Left hindlimb (tissue), 1 donor: ENCODE measurements at regions not wholly inside any gene's neighbourhood (a gene's known extent, or its start where the extent isn't known, plus 50 kb on each side); places are given as distances from the start of the nearest gene placed in this dataset.
"Not testable (repeated sequence)": the region's sequence is repeated elsewhere in the genome, so short reads cannot be mapped to it uniquely, and the experiment has no call there.

Experiments used
- DNase-seq: peaks from one replicate; pipeline ENCODE4 v3.0.0-alpha.2; 2018

DNA sequence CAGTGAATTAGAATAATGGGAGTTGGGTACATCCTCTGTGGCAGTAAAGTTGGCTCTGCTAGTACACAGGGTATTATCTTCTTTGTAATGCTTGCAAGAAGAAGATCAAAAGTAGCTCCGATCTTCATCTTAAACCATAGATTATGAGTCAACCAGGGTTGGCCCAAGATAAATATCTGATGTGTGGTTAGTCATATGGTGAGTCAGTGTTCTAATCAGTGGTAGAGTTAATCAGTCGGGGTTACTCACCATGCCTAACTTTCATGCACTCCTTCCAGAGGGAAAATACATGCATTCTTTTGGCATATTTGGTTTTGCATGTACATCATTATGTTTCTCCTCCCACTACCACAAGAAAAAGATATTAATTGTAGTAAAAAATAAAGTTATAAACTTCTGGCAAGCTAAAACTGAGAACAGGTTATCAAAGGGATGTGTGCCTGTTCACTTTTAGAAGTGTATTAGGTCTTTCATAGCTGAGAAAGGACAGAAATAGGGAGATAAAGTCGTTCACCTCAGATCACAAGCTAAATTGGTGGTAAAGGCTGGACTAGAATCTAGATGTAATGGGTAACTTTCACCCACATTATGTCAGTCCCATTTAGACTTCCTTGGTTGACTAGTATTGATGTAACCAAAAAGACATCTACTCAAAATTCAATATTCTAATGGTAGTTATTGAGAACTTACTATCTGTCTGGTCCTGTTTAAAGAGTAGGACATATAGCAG is 684.4 kb downstream of the IRS1 start:
- no peak for DNase-seq

DNA sequence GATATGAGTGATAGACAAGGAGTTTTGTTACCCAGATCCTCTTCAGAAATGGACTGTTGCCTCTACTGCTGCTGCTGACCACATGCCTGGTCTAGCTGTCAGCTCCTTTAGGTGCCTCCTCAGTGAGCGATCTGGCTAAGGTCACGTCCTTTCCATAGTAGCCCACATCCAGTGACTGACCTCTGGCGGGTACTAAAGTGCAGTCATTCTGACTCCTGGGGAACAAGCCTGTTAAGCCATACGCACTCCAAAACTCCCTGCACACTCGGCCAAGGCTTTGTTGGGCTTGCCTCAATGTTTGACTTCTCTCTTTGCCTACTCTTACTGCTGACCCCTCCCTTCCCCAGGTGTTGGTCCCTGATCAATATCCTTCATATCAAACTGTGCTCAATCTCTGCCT is 685.2 kb downstream of the IRS1 start:
- DNase-seq: no peak

DNA sequence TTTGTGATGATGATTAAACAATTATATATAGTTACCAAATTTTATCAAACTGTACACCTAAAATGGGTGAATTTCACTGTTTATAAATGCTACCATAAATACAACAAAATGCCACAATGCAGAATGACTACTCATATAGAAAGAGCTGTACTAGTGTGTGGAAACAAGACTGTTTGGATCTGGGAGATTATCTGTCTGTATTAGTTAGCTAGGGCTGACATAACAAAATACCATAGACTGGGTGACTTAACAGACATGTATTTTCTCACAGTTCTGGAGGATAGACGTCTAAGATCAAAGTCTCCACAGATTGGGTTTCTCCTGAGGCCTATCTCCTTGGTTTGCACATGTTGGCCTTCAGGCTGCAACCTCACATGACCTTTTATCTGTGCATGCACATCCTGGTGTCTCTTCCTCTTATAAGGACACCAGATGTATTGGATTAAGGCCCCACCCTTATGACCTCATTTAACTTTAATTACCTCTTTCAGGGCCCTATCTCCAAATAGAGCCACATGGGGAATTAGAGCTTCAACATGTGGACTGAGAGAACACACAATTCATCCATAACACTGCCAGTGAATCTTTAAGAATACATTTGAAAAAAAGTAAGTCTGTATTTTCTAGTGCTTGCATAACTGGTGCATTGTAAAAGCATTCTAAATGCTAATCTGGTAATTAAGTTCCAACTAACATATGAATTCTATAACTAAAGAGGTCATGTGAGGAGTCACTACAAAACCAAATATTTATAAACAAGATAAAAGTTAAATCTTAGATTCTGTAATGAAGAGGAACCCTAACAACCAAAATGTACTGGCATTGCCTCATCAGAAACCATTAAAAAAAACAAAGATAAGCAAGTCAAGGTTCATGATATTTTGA is 699.6 kb downstream of the NYAP2 start:
- DNase-seq: no peak

DNA sequence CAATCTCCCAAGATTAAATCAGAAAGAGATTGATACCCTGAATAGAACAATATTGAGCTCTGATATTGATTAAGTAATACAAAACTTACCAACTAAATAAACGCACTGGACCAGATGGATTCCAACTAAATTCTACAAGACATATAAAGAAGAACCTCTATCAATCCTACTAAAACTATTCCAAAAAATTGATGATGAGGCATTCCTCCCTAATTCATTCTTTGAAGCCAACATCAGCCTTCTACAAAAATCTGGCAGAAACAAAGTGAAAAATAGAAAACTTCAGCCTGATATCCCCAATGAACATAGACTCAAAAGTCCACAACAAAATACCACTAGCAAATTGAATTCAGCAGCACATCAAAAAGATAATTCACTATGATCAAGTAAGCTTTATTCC is 695.5 kb downstream of the NYAP2 start:
- no peak for DNase-seq

DNA sequence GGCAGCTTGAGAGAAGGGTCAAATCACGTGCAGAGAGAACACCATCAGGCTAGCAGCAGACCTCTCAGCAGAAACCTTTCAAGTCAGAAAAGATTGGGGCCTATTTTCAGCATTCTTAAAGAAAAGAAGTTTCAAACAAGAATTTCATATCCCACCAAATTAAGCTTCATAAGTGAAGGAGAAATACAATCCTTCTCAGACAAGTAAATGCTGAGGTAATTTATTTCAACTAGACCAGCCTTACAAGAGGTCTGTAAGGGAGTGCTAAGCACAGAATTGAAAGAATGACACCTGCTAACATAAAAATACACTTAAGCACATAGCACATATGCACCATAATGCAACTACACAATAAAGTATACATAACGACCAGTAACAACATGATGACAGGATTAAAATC is 693.9 kb downstream of the NYAP2 start:
- no peak for DNase-seq

DNA sequence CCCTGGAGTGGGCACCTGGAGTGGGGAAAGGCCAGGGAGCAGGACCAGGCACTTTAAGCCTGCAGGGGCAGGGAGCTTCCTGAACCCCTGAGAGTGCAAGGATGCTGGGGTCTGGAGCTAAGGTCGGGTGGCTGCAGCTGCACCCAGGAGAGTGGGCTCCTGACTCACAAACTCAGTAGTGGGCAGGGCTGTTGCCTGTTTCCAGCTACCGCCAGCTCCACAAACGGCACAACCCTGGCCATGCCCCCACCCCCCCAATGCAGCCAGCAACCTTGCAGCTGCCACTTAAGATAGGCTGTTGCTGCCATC is 688.8 kb downstream of the NYAP2 start:
- DNase-seq: no peak

DNA sequence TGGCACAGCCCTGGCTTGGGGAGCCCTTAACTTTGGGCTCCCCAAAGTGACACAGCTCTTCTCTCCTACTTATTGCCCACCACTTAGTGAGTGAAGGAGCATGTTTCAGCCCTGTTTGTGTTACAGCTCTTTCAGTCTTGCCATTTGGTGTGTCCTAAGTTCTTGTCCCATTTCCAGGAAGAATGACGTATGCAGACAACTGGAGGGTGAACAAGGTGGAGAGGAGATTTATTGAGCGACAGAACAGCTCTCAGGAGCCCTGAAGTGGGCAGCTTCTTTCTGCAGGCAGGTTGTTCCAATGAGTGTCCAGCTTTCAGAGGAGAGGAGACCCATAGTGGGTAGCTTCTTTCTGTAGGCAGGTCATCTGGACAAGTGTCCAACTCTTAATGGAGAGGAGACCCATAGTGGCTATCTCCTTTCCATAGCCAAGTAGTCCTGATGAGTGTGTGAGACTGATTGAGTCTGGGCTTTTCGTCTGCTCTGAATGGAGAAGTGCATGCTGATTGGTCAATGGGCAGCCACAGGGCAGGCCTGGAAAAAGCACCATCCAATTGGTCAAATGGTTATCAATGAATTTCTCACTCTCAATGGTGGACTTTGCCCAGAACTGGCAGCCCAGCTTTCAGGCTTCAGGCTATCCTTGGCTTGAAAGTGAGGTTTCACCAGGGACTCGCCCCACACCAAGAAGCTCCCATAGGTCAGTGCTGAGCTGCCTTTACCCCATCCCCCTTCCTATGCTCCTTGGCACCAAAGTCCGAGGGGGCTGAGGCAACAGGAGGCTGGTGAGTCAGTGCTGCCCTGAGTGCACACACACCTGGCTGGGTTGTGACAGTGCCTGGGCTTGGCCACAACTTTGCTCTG is 688.2 kb downstream of the NYAP2 start:
- no peak for DNase-seq

DNA sequence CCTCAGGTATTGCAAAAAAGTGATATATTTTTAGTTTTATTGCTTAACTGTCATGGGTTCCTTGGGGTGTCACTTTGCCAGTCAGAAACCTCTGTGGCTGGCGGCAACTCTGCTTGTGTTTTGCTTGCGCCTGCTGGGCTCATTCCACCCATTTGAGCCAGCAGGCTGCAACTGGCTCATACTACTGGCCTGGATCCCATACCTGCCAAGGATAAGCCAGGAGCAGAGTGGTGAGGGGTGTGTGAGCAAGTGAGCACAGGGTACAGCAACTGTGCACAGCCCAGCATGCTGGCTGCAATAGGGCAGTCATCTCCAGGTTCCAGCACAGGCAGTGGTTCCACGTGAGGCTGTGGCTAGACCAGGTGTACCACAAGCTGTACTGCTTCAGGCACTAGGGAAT is 687.5 kb downstream of the NYAP2 start:
- DNase-seq: no peak

DNA sequence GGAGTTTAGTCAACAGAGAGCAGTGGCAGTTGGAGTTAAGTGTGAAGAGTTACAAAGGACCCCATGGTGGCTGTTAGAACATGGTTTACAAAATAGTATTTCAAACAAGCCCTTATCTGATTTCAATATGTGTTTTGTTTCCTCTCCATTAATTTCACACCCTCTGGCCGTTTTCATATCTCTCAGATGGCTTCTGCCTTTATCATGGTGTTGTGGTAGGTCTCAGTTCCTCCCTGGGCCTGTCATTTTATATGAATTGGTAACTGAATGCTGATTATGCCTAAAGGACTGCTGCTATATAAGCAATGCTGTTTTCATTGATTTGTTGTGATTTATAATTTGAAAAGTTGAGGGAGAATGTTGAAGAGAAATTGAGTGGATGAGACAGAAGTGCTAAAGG is 686.7 kb downstream of the NYAP2 start:
- no peak for DNase-seq

DNA sequence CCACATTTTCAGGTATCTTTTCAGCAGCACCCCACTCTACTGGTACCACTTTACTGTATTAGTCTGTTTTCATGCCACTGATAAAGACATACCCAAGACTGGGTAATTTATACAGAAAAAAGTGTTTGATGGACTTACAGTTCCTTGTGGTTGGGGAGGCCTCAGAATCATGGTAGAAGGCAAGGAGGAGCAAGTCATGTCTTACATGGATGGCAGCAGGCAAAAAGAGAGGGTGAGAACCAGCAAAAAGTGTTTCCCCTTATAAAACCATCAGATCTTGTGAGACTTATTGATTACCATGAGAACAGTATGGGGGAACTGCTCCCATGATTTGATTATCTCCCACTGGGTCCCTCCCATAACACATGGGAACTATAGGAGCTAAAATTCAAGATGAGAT is 685.9 kb downstream of the NYAP2 start:
- not testable (repeated sequence) for DNase-seq

DNA sequence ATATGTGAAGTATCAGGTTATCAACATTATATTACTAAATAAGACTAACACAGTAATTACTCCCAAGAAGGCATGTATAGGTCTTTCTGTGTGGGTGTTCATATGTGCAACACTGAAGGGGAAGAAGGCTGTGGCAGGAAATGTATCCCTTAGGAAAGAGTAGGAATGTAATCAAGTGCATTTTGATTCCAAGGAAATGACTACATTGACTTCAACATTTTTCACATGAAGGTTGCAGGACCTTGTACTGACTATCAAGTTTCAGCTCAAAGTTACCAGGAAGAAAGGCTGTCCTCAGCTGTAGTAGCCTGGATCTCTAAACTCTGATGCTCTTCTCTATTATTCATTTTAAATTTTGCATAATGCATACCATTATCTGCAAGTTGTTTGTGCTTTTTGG is 680.8 kb downstream of the NYAP2 start:
- no peak for DNase-seq

DNA sequence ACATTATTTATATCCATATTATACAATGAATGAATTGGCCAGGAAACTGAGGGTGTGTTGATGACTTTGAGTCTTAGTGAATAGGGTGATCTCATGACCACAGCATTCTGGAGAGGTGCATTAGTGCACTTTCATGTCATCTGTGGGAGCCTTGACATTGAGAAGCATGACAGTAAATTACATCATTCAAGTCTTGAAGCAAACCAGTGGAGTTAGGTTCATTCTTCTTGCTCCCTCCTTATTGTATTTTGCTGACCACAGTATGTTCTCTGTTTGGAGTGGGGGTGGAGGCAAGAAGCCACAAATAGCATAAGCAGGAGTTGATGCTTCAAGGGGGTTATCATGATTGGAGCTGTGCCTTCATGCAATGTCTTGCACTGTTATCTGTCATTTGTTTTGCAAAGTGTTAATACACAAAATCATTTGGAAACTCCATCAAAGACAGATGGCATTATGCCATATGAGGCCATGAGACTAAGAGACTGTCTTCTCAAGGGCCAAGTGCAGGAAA is 680.2 kb downstream of the NYAP2 start:
- DNase-seq: peak; percentile 24

DNA sequence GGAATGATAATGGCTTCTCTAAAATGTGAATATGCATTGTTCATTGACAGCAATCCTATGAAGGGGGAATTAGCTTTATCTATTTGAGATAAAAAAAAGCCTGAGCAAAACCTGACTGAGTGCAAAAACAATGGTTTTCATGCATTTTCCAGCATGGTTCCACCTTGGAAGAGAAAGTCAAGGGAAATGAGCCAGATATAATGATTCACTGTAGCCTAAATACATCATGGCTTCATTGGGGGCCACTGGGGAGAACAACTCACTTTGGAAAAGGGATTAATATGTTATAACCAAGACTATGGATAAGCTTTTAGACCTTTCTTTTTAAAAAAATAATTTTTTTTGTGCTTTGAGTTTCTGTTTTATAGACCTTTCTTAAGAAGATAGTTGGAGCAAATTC is 679.7 kb downstream of the NYAP2 start:
- no peak for DNase-seq

DNA sequence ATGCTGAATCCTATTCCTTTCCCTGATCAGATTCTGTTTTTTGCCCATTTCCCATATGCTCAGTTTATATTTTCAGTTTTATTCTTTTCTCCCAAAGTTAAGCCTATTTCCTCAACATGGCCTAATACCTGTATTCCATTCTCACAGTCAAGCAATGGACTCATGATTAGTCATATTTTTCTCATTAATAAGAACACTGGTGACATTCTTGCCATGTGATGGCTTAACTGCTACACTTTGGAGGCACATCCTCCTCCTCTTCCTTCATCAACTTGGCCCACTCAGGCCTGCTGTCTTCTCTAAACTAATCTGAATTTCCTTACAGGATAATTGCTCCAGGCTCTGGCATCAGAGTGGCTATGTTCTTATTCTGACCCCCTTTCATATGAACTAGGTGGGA is 679.2 kb downstream of the NYAP2 start:
- DNase-seq: no peak

DNA sequence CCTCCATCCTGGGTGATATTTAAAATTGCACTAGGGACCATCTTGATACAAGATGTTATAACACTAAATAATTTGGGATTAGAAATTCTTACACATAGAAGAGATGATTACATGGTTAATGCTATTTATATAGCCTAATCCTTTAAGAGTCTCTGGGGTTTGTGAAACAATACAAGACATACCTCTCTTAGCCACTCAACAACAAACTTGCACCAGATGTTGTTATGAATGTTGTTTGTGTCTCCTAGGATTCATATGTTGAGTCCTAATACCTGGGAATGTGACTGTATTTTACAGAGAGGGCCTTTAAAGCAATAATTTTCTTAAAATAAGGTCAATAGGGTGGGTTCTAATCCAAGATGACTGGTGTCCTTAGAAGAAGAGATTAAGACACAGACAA is 678.3 kb downstream of the NYAP2 start:
- no peak for DNase-seq

DNA sequence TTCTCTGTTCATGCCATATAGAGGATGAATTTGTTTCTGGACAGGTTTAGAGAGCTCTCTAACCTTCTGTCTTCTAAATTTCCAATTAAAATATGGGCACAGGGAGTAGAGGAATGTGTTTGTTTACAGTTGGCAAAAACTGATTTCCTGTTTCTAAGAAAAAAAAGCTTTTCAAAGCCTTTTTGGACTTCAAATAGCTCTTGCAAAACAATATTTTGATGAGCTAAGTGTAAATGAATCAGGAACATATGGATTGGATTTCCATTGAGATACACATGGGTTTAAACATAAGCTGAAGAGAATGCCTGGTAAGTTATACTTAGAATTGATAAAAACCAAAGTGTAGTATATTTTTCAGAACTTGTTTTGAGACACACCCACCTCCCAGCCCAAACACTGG is 677.5 kb downstream of the NYAP2 start:
- DNase-seq: no peak

DNA sequence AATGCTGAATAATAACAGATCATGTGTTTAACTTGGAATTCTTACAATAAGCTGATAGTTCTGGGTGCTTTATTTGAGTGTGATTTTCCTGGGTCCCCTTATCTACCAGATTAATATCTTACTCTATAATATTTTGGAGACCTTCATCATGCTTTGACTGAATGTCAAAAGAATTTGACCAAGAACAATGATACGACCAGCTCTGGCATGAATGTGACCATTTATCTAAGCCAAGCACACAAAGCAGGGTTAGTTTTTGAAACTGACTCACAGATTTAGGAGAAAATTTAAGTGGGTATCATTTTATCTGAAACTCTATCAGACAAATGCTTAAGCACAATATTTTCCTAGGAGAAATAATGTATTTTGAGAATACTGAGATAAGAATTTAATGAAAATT is 677.0 kb downstream of the NYAP2 start:
- no peak for DNase-seq

DNA sequence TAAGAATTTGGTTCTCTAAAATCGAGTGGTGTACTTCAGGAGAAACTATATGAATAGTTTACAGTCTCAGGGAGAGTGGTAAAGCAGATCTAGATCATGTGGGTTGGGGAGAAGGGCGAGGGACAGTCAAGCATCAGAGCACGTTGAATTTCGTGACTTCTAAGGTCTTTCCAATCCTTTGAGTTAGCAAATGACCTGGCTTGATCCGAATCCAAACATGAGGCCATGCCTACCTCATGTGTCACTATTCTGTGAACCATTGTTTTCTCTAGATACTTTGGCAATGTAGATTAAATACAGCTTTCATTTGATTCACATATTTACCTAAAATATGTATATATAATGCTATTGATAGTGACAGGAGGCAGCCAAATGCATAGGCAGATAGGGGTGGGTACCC is 674.9 kb downstream of the NYAP2 start:
- DNase-seq: no peak

DNA sequence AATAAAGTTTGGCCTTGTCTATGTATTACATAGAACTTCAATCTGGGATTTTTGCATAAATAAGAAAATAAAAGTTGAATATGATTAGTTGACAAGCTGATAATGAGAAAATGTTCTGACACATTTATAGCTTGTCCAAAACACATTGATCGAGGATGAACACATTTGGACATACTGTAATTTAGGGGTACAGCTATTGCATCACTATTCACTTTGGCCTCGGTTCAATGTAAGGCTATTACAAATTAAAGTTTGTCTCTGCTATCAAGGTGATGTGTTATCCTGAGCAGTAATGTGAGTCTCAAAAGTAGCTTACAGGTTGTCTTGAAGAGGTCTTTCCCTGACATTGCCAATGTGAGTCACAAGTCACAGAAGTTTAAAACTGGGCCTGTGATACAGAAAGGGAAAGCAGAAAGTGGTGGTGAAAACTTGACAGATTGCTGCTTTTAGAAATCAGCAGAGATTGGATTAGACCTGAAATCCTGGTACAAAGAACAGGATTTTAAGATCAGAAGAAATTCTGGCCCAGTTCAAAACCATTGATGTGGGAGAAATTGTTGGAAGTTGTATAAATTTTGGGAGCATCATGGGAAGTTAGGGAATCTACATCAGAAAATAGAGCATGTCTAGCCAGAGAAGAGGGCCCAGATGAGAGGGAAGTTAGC is 674.1 kb downstream of the NYAP2 start:
- DNase-seq: no peak

DNA sequence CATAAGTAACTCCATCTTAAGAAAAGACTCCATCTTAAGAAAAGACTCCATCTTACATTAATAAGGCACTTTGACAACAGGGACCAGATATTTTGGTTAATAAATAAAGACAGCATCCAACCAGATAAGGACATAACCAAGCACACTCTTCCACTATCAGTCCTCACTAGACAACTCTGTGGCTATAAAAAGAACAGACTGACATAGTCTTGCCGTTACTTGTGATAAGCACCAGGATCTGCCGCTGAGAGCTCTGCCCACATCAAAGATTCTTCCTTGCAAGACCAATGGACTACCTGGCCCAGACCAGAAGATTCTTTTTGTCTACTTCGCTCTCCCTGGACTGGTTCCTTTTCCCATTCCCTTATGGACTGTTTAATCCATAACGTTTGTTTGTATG is 667.4 kb downstream of the NYAP2 start:
- no peak for DNase-seq

DNA sequence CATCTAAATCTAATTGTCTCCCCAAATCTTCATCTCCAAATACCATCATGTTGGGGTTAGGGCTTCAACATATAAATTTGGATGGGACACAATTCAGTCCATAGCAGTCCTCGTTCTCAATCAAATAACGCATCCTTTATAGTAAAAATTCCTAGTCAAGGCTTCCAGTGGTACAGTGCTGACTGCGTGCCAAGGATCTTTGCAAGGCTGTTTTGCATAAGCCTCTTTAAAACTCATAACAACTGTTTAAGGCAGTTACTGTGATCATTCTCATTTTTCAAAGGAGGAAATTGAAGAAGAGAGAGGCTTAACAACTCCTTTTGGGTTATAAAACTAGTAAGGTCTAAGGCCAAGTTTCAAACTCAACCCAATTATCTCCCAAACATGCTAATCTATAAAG is 666.9 kb downstream of the NYAP2 start:
- DNase-seq: no peak

DNA sequence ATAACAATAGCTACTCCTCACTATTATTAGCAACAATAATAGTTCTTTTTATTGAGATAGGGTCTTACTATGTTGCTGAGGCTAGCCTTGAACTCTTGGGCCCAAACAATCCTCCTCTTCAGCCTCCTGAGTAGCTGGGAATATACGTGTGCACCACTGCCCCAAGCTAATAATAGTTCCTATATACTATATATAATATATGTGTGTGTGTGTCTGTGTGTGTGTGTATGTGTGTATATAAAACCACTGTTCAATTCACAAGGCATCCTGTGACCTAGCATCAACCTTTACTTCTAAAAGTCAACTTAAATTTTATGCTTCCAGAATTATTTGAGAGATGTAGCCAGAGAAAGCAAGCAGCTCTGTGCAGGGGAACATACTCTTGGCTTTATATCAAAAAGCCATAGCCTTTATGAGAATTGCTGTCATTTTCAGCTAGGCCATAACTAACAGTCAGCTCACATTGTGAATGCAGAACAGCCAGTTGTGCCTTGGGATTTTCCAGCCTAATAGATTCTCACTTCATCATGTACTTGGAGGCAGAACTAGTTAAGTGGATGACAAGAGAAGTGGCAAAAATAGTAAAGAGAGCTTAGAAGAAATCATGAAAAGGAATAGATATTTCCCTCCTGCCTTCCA is 665.5 kb downstream of the NYAP2 start:
- peak; percentile 29 for DNase-seq
